ENCODE measurements at regions not wholly inside any gene's neighbourhood (a gene's known extent, or its start where the extent isn't known, plus 50 kb on each side); places are given as distances from the start of the nearest gene placed in this dataset.
A peak's percentile ranks its signal among the peaks of the same experiment; 100 is the strongest.

DNA sequence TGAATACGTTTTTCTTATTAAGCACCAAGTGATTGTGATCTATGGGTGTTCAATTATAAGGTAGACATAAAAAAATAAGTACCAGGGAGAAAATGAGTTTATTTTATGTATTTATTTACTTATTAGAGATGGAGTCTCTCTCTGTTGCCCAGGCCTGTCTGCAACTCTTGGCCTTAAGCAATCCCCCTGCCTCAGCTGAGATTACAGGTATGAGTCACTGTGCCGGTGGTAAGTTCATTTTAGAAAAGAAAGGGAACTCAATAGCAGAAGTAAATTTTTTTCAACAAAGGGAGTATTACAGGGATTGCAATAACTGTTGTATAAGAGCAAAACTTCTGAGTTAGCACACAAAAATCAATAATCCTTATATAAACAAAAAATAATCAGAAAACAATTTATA lies 98.7 kb upstream of the FUT9 start:
- intact Hi-C loops (cut with micrococcal nuclease; ENCODE audit: unreplicated experiment) (no loop called here), in situ Hi-C loops (cut with HindIII; ENCODE audit: extremely low pct_ligation_motif_present, low pct_unique_long_range_greater_than_20kb) (no loop called here)
- ATAC-seq (no peak), FAIRE-seq (no peak), DNase-seq (ENCODE audit: low spot score) (peak; percentile 3)
- H4K20me1 ChIP-seq (ENCODE audit: insufficient read depth, low read length), result no peaks in the 10 kb centered on the region
- no peaks in the 10 kb centered on the region for H3K9me3 ChIP-seq (ENCODE audit: low read length)
- no peaks in the 10 kb centered on the region for H3K36me3 ChIP-seq (replicated peaks in 1 of 2; ENCODE audit: control insufficient read depth in 1 of 2, insufficient read depth in 2 of 2, low read length in 2 of 2)
- no peak overlapping the region for H2AFZ ChIP-seq (ENCODE audit: low read length)
- no peak overlapping the region for H3K9ac ChIP-seq (ENCODE audit: insufficient read depth, low read depth, low read length)
- no peaks in the 10 kb centered on the region for H3K79me2 ChIP-seq (ENCODE audit: insufficient read depth, low read length)
- ChIA-PET CTCF (ENCODE audit: low intra/inter-chr PET ratio, low total read pairs) (no interaction called here), POLR2A (no interaction called here)
- no peak overlapping the region for H3K4me2 ChIP-seq (ENCODE audit: low read depth, low read length)
- BruUV-seq (replicated peaks), result no TSS peak
- 1% methylated on average over 2 of the region's 2 CpGs for WGBS (ENCODE audit: low lambda C conversion rate)
- TF ChIP-seq ZNF124 (CRISPR knock-in tag; IDR thresholded peaks at IDR 0.05) (no peak), FOSL2 (CRISPR knock-in tag; IDR thresholded peaks at IDR 0.05) (peak; percentile 71)
- no peaks in the 10 kb centered on the region for H3K4me1 ChIP-seq (ENCODE audit: insufficient read depth, low read length)
- no peak overlapping the region for H3K27ac ChIP-seq (ENCODE audit: extremely low read length, insufficient read depth, low read length)
- no peak overlapping the region for H3K4me3 ChIP-seq (replicated peaks in 1 of 3; ENCODE audit: insufficient read depth in 1 of 3, low read depth in 2 of 3, low read length in 3 of 3)
- no peaks in the 10 kb centered on the region; a peak in 1 of 5 replicates for H3K27me3 ChIP-seq (ENCODE audit: control insufficient read depth in 1 of 2, insufficient read depth in 2 of 2, low read length in 2 of 2)

DNA sequence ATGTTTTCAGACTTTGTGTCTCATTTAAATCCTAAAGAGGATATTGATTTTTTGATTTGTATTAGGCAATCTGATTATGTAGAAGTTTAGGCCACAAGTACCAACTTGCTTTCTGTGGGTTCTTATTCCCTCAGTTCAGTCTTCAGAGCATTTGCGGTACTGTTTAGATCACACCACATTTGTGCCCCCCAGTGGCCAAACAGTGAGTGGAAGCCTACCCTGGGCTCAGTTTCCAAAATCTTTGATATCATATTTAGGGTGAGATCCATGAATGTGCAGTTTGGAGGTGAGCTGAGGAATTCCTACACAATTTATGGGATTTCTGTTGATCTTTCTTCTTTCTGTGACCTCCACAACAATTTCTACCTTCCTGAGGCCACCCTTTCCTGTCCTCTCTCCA lies 92.3 kb upstream of the FUT9 start:
- WGBS (ENCODE audit: low lambda C conversion rate), result 65% methylated on average over 1 of the region's 1 CpG
- H3K4me3 ChIP-seq (replicated peaks in 1 of 3; ENCODE audit: insufficient read depth in 1 of 3, low read depth in 2 of 3, low read length in 3 of 3), result no peak overlapping the region
- no TSS peak for BruUV-seq (replicated peaks)
- FAIRE-seq, result peak; percentile 43
- no peaks in the 10 kb centered on the region for H3K79me2 ChIP-seq (ENCODE audit: insufficient read depth, low read length)
- CTCF ChIA-PET (ENCODE audit: low intra/inter-chr PET ratio, low total read pairs), result interaction anchor here (1.3 to 3.1 kb wide), 2 partner anchors 274 to 492 kb away, joined by 6 to 18 read pairs; no protein-coding TSS in a partner anchor
- in situ Hi-C loops (cut with HindIII; ENCODE audit: extremely low pct_ligation_motif_present, low pct_unique_long_range_greater_than_20kb), result loop anchor here (10.0 kb wide), 1 partner anchor 279 kb away; no protein-coding TSS in a partner anchor
- H4K20me1 ChIP-seq (ENCODE audit: insufficient read depth, low read length), result no peaks in the 10 kb centered on the region
- TF ChIP-seq ZNF569 (CRISPR knock-in tag; IDR thresholded peaks at IDR 0.05; ENCODE audit: borderline replicate concordance), result no peak
- TF ChIP-seq MAF1 (CRISPR knock-in tag; IDR thresholded peaks at IDR 0.05; ENCODE audit: borderline replicate concordance), result no peak
- no peak for TF ChIP-seq ARNT (IDR thresholded peaks at IDR 0.05)
- no peak for TF ChIP-seq ZNF878 (CRISPR knock-in tag; IDR thresholded peaks at IDR 0.05)
- TF ChIP-seq CENPT (CRISPR knock-in tag; IDR thresholded peaks at IDR 0.05; ENCODE audit: low read depth), result no peak
- peak; percentile 92 for TF ChIP-seq STAG1 (CRISPR knock-in tag; IDR thresholded peaks at IDR 0.05)
- TF ChIP-seq SMC3 (IDR thresholded peaks at IDR 0.05; ENCODE audit: low read length), result peak; percentile 73
- TF ChIP-seq RAD21 (CRISPR knock-in tag; IDR thresholded peaks at IDR 0.05), result 0 out of 2 replicates have a peak, but pooled peaks have one; percentile 26
- TF ChIP-seq ZEB1 (IDR thresholded peaks at IDR 0.05; ENCODE audit: insufficient replicate concordance, low read depth), result no peak
- TF ChIP-seq ZNF678 (CRISPR knock-in tag; IDR thresholded peaks at IDR 0.05), result no peak
- no peak for TF ChIP-seq ELF1 (CRISPR knock-in tag; IDR thresholded peaks at IDR 0.05)
- TF ChIP-seq, protein P1, sequence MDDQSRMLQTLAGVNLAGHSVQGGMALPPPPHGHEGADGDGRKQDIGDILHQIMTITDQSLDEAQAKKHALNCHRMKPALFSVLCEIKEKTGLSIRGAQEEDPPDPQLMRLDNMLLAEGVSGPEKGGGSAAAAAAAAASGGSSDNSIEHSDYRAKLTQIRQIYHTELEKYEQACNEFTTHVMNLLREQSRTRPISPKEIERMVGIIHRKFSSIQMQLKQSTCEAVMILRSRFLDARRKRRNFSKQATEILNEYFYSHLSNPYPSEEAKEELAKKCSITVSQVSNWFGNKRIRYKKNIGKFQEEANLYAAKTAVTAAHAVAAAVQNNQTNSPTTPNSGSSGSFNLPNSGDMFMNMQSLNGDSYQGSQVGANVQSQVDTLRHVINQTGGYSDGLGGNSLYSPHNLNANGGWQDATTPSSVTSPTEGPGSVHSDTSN (CRISPR knock-in tag; IDR thresholded peaks at IDR 0.05; ENCODE audit: borderline replicate concordance), result no peak
- TF ChIP-seq, protein P2, sequence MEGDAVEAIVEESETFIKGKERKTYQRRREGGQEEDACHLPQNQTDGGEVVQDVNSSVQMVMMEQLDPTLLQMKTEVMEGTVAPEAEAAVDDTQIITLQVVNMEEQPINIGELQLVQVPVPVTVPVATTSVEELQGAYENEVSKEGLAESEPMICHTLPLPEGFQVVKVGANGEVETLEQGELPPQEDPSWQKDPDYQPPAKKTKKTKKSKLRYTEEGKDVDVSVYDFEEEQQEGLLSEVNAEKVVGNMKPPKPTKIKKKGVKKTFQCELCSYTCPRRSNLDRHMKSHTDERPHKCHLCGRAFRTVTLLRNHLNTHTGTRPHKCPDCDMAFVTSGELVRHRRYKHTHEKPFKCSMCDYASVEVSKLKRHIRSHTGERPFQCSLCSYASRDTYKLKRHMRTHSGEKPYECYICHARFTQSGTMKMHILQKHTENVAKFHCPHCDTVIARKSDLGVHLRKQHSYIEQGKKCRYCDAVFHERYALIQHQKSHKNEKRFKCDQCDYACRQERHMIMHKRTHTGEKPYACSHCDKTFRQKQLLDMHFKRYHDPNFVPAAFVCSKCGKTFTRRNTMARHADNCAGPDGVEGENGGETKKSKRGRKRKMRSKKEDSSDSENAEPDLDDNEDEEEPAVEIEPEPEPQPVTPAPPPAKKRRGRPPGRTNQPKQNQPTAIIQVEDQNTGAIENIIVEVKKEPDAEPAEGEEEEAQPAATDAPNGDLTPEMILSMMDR (CRISPR knock-in tag; IDR thresholded peaks at IDR 0.05), result peak; percentile 72
- TF ChIP-seq, protein P3, sequence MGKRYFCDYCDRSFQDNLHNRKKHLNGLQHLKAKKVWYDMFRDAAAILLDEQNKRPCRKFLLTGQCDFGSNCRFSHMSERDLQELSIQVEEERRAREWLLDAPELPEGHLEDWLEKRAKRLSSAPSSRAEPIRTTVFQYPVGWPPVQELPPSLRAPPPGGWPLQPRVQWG (CRISPR knock-in tag; IDR thresholded peaks at IDR 0.05; ENCODE audit: borderline replicate concordance, low read depth), result no peak
- no peak for TF ChIP-seq STAT5B (CRISPR knock-in tag; IDR thresholded peaks at IDR 0.05)
- TF ChIP-seq JUN (CRISPR knock-in tag; IDR thresholded peaks at IDR 0.05), result no peak
- H3K36me3 ChIP-seq (replicated peaks in 1 of 2; ENCODE audit: control insufficient read depth in 1 of 2, insufficient read depth in 2 of 2, low read length in 2 of 2), result no peaks in the 10 kb centered on the region
- H2AFZ ChIP-seq (ENCODE audit: low read length), result no peak overlapping the region
- no peaks in the 10 kb centered on the region for H3K9me3 ChIP-seq (ENCODE audit: low read length)
- peak; percentile 42 for DNase-seq (ENCODE audit: low spot score)
- ATAC-seq, result peak; percentile 89
- intact Hi-C loops (cut with micrococcal nuclease; ENCODE audit: unreplicated experiment), result loop anchor here (1.0 to 10.0 kb wide), 6 partner anchors 57 to 559 kb away; no protein-coding TSS in a partner anchor
- no peaks in the 10 kb centered on the region for H3K27me3 ChIP-seq (ENCODE audit: control insufficient read depth in 1 of 2, insufficient read depth in 2 of 2, low read length in 2 of 2)
- no peak overlapping the region for H3K9ac ChIP-seq (ENCODE audit: insufficient read depth, low read depth, low read length)
- no peak overlapping the region for H3K27ac ChIP-seq (ENCODE audit: extremely low read length, insufficient read depth, low read length)
- no peak overlapping the region for H3K4me2 ChIP-seq (ENCODE audit: low read depth, low read length)
- no peaks in the 10 kb centered on the region for H3K4me1 ChIP-seq (ENCODE audit: insufficient read depth, low read length)
- POLR2A ChIA-PET, result no interaction called here

All from HepG2 (cell line).